ENCODE measurements at regions not wholly inside any gene's neighbourhood (a gene's known extent, or its start where the extent isn't known, plus 50 kb on each side); places are given as distances from the start of the nearest gene placed in this dataset.

DNA sequence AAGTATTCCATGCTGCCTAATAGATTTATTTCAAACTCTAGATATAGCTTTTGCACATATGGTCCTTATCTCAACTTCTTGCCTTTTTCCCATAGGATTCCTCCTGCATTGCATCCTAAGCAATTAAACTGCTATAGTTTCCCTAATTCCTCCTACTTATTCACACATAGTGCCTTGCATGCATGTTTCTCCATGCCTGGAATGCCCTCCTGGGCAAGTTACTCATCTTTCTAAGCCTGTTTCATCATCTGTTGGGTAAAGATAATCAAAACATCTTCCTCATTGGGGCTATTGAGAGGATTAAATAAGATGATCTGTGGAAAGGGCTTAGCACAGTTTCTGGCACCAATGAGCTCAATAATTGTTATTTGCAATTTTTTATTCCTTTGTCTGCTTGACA, 726.5 kb downstream of the SLC4A3 start:
- TF ChIP-seq, protein P1, sequence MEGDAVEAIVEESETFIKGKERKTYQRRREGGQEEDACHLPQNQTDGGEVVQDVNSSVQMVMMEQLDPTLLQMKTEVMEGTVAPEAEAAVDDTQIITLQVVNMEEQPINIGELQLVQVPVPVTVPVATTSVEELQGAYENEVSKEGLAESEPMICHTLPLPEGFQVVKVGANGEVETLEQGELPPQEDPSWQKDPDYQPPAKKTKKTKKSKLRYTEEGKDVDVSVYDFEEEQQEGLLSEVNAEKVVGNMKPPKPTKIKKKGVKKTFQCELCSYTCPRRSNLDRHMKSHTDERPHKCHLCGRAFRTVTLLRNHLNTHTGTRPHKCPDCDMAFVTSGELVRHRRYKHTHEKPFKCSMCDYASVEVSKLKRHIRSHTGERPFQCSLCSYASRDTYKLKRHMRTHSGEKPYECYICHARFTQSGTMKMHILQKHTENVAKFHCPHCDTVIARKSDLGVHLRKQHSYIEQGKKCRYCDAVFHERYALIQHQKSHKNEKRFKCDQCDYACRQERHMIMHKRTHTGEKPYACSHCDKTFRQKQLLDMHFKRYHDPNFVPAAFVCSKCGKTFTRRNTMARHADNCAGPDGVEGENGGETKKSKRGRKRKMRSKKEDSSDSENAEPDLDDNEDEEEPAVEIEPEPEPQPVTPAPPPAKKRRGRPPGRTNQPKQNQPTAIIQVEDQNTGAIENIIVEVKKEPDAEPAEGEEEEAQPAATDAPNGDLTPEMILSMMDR (IDR thresholded peaks at IDR 0.05) = no peak
- TF ChIP-seq, protein P2, sequence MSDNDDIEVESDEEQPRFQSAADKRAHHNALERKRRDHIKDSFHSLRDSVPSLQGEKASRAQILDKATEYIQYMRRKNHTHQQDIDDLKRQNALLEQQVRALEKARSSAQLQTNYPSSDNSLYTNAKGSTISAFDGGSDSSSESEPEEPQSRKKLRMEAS (CRISPR knock-in tag; IDR thresholded peaks at IDR 0.05) = no peak
- TF ChIP-seq, protein P3, sequence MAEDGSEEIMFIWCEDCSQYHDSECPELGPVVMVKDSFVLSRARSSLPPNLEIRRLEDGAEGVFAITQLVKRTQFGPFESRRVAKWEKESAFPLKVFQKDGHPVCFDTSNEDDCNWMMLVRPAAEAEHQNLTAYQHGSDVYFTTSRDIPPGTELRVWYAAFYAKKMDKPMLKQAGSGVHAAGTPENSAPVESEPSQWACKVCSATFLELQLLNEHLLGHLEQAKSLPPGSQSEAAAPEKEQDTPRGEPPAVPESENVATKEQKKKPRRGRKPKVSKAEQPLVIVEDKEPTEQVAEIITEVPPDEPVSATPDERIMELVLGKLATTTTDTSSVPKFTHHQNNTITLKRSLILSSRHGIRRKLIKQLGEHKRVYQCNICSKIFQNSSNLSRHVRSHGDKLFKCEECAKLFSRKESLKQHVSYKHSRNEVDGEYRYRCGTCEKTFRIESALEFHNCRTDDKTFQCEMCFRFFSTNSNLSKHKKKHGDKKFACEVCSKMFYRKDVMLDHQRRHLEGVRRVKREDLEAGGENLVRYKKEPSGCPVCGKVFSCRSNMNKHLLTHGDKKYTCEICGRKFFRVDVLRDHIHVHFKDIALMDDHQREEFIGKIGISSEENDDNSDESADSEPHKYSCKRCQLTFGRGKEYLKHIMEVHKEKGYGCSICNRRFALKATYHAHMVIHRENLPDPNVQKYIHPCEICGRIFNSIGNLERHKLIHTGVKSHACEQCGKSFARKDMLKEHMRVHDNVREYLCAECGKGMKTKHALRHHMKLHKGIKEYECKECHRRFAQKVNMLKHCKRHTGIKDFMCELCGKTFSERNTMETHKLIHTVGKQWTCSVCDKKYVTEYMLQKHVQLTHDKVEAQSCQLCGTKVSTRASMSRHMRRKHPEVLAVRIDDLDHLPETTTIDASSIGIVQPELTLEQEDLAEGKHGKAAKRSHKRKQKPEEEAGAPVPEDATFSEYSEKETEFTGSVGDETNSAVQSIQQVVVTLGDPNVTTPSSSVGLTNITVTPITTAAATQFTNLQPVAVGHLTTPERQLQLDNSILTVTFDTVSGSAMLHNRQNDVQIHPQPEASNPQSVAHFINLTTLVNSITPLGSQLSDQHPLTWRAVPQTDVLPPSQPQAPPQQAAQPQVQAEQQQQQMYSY (CRISPR knock-in tag; IDR thresholded peaks at IDR 0.05) = no peak
- TF ChIP-seq ZNF121 (CRISPR knock-in tag; IDR thresholded peaks at IDR 0.05) (no peak), CBFB (CRISPR knock-in tag; IDR thresholded peaks at IDR 0.05; ENCODE audit: low read depth) (no peak), ZNF416 (CRISPR knock-in tag; IDR thresholded peaks at IDR 0.05) (no peak)

Data from WTC11 (cell line).